Left renal pelvis (tissue), 4 donors: ENCODE measurements at regions not wholly inside any gene's neighbourhood (a gene's known extent, or its start where the extent isn't known, plus 50 kb on each side); places are given as distances from the start of the nearest gene placed in this dataset.

Experiments
- DNase-seq, 4 donors: peaks; one replicate each; pipeline ENCODE4 v3.0.0-alpha.2; 2013; ENCODE audit warnings: low read depth in 4 of 4, low spot score in 3 of 4

DNA sequence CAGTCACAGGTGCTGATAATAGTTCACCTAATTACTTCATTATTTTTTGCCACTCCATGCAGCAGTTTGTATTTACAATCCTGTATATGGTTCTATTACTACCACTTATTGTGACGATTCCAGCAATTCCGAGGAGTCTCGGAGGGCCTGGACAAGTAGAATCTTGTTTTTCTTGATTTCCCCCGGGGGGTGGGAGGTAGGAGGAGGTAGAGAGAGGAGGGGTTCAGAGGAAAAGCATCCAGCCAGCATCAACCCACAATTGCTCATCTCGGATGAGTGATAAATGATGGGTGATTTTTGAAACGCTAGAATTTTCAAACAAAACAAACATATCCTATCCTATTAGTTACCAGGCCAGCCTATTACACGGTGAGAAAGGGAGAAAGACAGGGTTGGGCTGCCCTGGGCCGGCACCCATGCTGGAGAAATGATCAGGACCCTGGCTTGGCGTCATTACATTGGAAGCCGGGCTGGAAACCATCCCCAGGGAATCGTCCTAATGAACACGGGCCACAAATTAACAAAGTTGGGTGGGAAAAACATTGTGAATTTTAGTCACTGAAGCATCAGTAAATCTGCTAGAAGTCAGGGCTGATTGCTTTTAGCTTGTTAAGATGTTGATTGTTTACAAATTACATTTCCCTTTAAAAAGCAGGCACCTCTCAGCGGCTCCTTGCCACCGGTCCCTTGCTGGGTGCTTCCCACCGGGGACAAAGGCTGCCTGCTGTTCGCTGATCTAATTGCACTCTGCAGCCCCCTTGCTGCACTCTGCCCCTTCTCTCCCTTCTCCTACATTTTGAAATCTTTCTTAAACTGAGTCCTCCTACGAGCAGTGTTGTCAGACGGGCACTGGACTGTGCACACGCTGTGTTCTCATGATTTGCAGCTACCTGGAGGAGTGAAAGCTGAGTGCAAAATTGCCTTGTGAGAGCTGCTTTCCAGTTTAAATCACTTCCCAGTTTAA, 95.5 kb downstream of the FAM204A start:
- DNase-seq: no peak

DNA sequence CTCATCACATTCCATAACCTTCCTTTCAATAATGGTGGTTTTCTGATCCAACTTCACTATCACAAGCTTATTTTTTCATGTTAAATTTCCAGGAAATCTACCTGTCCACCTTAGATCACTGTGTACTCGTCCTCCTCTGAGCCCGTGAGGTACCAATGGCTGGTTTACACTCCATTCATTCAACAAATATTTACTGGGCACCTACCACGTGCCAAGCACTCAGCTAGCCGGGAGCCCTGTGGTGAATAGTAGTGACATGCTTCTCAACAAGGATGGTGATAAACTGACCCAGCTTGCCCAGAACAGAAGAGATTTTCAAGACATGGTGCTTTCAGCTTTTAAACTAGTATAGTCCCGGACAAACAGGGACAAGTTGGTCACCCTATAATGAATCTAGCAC, 98.2 kb downstream of the FAM204A start:
- DNase-seq: no peak

GRCh38 chr10:118241229-118242137, 100.6 kb downstream of the FAM204A start:
- DNase-seq: peak; percentile 81 to 91 (median 83)

DNA sequence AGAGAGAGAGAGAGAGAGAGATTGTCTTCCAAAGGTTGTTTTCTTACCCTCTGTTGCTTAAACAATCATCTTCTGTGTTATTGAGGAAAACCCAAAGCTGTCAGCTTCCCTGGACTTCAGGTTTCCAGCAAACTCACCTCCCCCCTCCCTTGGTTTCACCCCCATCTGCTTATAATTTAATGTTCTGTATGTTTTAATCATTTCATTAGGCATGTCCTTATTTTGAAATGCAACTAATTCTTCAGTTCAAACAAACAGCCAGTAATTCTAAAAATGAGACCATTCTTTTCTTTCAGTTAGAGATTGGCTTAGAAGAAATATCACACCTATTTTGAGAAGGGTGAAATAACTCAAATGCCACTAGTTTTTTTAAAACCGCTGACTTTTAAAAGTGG, 102.9 kb downstream of the FAM204A start:
- DNase-seq: no peak

DNA sequence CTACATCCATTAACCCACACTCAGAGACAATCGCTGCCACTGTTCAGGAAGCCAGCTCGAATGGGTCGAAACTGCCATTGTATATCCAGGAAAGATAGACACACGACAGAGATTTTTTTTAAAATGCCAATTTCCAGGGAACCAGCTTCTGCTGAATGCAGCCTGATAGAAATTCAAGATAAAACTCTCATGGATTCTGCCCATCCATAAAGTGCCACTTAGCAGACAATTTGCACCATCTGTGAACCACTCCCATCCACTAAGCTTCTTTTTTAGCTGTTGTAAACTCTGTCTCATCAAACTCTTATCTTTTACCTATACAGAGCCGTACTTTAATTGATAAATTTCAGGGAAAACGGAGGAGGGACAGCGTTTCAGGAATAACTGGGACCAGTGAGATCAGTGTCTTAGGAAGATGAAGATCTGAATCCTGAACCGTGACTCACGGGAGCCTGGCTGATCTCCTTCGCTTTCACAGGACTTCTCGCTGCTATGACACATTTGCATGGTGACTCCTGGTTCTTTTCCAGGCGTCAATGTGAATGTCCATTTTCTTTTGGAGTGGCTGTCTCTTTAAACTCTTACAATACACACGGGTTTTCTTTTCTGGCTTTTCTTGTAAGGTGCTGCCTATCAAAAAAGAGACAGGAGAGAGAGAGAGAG, 103.4 kb downstream of the FAM204A start:
- DNase-seq: no peak

DNA sequence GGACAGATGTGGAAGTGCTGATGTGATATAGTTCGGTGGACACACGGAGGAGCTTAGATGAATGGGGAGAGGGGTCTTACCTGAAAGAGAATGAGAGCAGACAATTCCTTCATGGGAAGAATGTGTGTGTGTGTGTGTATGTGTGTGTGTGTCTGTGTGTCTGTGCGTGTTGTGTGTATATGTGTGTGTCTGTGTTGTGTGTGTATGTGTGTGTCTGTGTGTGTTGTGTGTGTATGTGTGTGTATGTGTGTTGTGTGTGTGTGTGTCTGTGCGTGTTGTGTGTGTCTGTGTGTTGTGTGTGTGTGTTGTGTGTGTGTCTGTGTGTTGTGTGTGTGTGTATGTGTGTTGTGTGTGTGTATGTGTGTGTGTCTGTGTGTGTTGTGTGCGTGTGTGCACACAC, 104.2 kb downstream of the FAM204A start:
- DNase-seq: no peak

DNA sequence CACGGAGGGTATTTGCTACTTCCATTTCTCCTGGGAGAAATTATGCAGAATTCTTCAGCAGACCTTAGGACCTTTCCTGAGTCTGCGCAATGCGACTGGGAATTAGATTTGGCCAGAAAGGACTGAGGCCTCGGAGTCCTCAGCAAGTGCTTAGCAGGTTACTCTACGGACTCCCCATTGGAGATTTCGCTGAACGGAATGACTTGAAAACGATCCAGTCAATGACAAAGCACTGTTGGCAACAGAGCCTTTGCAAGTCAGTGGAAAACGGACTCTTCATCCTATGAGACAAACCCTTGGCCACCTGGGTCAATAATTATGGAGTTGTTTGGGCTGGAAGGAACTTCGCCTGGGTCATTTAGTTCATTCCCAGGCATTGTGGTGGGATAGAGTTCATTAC, 107.4 kb downstream of the FAM204A start:
- DNase-seq: no peak

DNA sequence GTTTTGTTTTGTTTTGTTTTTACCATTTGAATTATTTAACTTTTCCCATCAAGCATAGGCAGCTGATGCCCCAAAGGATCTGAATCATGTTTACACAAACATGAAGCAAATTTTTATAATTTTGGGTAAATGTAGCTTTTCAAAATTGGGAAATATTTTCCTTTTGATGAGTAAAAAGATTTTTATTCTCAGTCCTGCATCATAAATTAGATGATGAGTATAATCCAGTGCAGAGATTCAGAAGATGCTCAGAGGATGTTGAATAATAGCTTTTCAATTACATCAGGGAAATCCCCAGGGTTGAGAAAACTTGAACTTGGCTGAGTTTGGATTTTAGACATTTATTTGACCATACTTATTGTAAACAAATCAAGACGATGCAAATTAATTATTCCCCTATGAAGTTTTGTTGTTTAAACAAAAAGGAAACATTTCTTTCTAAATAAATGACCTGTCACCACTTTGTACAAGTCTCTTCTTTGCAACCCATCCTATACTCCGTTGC, 121.7 kb downstream of the FAM204A start:
- no peak for DNase-seq

DNA sequence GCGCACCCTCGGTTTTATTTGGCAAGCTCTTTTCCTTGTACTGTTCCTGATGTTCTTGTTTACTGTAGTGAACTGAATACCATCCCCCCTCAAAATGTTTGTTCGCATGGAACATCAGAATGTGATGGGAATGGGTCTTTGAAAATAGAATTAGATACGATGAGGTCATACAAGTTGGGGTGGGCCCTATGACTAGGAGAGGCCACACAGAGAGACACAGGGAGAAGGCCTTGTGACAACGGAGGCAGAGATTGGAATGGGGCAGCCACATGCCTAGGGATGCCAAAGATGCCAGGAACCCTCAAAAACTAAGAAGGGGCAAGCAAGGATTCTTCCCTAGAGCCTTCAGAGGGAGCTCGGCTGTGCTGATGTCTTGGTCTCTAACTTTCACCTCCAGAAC, 123.6 kb downstream of the FAM204A start:
- no peak for DNase-seq

DNA sequence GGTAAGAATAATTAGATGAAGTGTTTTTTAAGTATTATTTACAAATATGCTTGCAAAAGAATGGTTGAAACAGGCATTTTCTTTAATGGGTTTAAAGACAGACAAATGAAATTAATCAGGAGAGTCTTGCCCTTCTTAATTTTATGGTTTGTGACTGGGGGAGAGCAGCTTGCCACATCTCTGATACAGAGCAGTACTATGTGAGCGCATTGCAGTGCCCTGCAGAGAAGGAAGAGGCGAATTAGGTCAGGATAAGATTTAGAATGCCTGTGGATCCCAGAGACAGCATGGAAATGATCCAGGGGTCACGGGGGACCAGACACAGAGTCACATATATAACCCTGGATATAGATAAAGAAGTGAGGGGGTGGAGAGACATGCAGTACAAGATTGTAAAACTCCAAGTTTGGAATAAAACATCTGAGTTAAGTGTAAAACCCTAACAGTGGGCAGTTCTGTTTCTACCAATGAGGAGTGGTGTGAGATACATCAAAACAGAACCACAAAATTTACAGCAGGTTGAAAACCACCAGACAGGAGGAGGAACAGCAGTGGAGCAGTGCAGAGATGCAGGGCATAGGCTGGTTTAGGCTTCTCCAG, 125.5 kb downstream of the FAM204A start:
- DNase-seq: no peak

DNA sequence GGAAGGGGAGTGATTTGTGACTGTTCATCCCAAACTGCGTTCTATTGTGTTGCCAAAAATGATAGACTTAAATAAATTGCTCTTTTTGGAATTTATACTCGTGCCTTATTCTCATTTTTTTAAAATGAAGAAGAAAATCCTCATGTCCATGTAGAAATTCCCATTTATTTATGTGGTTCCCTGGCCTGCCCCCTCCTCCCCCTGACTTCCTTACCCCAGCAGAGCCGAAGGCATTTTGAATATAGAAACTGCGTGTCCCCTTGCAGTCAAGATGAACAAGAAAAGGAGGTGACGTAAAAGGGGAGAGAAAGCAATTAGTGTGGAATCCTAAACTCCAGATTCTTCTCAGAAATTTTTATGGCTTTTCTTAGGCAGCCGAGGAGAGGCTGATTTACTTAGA, 126.1 kb downstream of the FAM204A start:
- peak in 1 of 4 donors; percentile 32 for DNase-seq

GRCh38 chr10:118214776-118215175, 127.3 kb downstream of the FAM204A start:
- no peak for DNase-seq

GRCh38 chr10:118213436-118213835, 128.7 kb downstream of the FAM204A start:
- no peak for DNase-seq

- DNase-seq: no peak
Measured at GRCh38 chr10:118210276-118210675, 131.8 kb downstream of the FAM204A start.

GRCh38 chr10:118209215-118209614, 132.9 kb downstream of the FAM204A start:
- no peak for DNase-seq

GRCh38 chr10:118207470-118208007, 134.6 kb downstream of the FAM204A start:
- DNase-seq: no peak

DNA sequence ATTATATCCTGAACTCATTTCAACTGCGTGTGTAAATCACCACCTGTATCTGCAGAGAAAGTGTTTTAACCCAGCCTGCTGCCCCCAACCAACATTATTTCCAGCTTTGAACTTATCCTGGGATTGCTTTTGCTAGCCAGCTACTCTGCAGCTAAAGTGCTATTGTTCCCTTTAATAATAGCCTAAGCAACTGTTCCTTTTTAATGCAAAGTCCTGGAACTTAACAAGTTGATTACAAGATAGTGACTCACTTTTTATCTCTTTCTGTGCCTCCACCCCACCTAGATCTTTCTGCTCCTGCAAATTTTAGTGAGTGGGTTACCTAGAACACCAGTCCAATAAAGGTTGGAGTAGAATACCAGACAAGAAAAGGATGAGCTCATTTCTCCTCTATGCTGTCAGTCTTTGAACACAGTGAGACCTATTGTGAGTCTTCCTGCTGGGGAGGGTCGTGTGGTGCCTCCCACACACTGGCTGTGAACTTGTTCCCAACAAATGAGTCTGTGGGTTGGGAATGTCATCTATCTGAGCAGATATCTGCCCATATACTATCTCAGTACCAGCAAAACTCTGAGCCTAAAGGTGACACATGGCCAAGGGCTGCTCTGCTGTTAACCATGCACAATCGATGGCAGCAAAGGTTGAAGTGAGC, 137.7 kb downstream of the FAM204A start:
- DNase-seq: no peak

- no peak for DNase-seq
Measured at GRCh38 chr10:118203461-118203860, 138.7 kb downstream of the FAM204A start.

- no peak for DNase-seq
Measured at GRCh38 chr10:118195729-118196128, 146.4 kb downstream of the FAM204A start.

DNA sequence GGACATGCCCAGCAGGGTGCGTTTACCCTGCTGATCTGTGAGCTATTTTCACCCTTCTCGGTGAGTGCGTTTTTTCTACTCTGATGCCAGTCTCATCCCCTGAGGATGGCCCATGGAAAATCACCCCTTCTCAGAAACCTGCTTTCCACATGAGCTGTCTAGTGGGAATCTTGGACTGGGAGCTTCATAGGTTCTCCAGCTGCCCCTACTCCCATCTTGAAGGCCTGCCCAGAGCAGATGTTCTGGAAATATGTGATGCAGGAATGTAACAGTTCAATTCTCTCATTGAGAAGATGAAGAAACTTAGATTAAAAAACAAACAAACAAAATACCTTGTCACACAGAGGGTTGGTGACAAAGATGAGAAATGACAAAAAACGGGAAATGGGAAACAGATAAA, 146.9 kb upstream of the RAB11FIP2 start:
- DNase-seq: no peak
